HG03196 (cell line): ENCODE measurements at regions not wholly inside any gene's neighbourhood (a gene's known extent, or its start where the extent isn't known, plus 50 kb on each side); places are given as distances from the start of the nearest gene placed in this dataset.

Source experiments
- ATAC-seq: cut with Tn5 transposase; IDR thresholded peaks from one replicate; pipeline ENCODE4 v1.9.1; 2021; ENCODE audit not compliant: unreplicated experiment

GRCh38 chr2:56444339-56444738 is 260.5 kb downstream of the CCDC85A start:
- no peak for ATAC-seq

DNA sequence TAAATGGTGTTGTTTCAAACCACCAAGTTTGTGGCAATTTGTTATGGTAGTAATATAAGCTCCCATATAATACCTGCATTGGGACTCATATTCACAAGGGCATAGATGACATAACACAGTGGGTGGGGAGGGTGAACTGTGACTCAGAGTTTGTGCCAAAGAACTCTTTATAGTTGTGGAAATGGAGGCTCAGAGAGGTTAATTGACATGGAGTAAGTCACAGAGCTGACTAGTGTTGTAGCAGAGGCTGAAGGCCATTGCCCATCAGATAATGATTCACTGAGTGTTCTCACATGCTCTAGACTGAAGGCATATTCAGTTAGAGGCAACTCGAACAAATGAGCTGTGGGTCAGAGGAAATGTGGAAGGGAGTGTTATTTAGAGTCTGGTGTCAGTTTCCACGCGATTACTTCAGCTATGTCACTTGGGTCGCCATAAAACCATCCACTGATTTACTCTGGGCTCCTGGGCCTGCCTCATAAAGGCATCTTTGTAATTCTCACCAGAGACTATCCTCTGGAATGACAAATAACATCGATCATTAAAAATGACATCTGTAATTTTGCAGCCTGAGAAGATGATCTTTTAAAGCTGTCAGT is 264.7 kb downstream of the CCDC85A start:
- ATAC-seq: no peak

DNA sequence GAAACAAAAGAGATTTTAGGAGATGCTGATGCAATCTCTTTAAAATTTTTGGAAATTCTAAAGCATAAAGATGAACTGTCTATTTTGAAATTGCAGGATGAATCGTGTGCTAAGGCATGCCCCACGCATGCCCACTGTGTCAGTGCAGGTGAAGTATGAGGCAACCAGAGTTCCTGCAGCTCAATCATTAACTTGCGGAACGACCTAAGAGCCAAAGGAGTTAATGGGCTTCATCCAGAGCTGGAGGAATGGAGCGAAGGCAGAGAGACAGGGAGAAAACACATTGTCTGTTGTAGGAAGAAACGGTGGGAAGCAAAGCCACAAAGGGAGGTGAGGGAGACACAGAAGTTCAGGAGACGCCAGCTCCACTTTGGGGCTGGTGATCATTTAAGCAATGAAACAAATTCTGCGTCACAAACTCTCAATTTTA is 265.2 kb downstream of the CCDC85A start:
- ATAC-seq: no peak

GRCh38 chr2:56449449-56449860 is 265.7 kb downstream of the CCDC85A start:
- ATAC-seq: no peak

DNA sequence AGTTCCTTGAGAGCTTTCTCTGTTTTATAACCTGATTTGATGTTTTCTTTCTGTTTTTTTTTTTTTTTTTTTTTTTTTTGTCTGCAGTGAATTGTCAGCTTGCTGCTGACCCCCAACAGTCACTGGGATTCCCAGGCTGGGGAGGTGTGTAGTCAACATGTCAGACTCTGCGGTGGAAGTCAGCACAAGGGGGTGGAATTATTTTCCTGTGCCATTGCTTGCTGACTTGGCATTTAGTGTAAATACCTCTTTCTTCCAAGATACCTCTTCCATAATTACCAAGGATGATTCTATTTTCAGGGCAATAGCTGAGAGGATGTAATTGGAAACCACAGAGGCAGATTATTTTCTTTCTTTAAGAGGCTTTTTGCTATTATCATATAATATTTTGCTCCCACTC is 266.3 kb downstream of the CCDC85A start:
- no peak for ATAC-seq

DNA sequence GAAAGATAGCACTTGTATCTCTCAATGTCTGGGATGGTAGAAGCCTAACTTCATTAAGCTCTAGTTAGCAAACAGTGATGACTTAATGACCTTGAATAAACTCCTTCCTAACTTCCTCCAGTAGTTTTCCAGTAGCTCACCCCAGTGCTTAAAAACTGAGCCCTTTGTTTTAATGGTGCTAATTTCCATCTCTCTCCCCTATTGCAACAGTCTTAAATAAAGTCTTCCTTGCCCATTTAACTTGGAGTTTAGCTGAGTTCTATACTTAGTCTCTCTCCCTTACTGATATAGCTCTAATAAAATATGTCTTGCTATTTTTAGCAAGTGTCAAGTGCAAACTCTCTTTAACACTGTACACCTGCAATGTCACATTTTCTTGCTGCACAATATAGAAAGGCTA is 267.0 kb downstream of the CCDC85A start:
- no peak for ATAC-seq

DNA sequence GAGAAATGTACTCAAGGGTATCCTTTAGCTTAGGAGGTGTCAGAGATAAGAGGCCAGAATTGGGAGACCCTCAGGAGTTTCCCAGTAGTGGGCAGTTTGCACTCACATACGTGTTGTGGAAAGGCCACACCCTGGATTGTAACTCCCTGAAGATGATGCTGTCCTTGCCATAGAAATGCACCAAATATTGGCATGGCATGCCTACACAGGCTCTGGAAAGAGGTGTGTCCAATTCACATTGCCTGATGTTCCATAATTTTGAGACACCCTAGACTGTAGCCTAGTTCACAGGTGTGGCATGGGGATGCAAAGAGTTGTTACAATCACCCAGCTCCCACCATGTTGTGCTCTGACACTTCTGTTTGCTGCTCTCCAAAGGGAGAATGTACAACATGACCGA is 271.9 kb downstream of the CCDC85A start:
- ATAC-seq: no peak

- no peak for ATAC-seq
Measured at GRCh38 chr2:56456791-56457190, 273.0 kb downstream of the CCDC85A start.

DNA sequence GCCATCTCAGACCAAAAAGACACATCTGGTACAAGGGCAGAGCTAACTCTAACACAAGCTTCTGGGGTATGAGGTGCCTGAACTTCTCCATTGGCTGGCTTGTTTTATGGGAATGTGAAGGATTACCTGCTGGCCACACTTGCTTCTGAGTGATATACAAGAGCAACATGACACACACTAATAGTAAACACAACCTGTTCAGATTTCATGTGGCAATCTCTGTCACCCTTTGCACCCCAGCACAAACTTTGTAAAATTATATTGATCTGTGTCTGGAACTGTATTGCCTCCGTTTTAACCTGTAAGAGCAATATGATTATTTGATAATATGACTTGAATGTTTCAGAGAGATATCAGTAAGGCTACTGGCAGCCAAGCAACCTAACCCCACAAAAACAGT is 276.7 kb downstream of the CCDC85A start:
- no peak for ATAC-seq

DNA sequence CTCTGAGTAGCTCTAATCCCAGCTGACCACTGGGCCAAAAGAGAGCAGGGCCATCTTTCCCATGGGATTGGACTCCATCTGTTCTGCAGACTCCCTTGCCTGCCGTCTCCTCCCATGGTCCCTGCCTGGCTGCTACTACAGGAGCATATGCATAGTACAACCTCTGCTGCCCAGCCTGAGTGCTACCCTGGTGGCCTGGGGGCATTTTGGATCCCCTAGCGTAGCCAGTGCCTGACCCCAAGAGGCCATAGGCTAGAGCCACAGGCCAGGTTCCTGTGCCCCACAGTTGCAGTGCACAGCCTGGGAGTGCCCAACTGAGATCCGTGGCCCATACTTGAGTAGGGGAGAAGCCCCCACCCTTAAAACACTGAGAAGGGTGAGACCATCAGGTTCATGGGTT is 280.3 kb downstream of the CCDC85A start:
- ATAC-seq: no peak

- no peak for ATAC-seq
Measured at GRCh38 chr2:56464613-56465012, 280.8 kb downstream of the CCDC85A start.

DNA sequence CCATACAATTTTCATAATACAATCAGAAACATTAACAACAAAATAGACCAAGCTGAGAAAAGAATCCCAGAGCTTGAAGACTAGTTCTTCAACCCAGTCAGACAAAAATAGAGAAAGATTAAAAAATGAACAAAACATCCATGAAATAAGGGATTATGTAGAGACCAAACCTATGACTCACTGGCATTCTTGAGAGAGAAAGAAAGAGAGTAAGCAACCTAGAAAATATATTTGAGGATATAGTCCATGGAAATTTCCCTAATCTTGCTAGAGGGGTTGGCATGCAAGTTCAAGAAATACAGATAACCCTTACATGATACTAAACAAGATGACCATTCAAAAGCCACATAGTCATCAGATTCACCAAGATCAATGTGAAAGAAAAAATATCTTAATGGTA is 281.7 kb downstream of the CCDC85A start:
- no peak for ATAC-seq

DNA sequence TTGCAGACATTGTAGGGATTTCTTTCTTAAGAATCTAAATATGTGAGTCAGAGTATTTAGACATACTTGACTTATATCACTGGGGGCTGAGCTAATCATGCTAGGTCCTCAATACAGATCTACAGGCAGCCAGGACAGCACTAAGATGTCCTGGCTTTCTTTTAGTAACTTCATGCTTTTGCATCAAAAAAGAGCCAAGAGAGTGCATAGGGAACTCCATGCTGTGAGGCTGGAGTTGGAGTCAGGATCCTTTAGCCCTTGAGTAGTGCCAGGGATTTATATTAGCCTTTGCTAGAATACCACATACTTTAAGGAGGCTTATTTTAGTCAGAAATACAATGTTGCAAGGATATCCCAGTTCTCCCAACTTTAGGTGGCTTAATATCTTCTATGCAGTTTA is 289.7 kb downstream of the CCDC85A start:
- no peak for ATAC-seq

DNA sequence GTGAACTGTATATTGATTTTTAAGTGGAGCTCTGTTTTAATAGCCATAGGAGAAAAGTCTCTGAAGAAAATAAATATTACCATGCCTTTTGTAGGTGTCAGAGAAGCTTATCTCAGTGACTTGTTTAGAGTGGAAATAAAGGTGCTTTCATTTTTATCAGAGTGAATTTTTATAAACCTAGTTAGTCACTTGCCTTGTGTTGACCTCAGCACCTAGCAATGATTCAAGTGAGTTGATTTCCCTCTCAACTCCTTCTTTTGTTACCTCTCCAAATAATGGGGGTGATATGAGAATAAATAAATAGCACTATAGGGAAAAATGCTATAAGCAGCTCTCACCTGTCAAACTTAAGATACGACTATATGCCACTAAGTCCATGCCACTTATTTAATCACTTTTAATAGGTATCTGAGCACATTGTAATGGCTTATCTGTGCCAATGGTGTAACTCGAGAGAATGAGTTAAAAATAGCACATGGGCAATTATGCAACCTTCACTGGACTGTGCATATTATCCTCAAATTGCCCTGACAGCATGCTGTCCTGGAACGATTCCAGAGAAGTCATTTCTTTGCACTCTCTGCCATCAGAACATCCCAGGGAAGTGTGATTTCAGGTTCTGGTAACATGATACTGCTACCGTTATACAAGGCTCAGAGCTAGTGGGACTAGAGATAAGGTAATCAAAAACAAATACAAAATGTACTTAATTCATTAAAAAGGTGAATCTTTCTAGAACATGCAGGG is 290.8 kb downstream of the CCDC85A start:
- no peak for ATAC-seq

- ATAC-seq: no peak
Measured at GRCh38 chr2:56475191-56475590, 291.4 kb downstream of the CCDC85A start.

DNA sequence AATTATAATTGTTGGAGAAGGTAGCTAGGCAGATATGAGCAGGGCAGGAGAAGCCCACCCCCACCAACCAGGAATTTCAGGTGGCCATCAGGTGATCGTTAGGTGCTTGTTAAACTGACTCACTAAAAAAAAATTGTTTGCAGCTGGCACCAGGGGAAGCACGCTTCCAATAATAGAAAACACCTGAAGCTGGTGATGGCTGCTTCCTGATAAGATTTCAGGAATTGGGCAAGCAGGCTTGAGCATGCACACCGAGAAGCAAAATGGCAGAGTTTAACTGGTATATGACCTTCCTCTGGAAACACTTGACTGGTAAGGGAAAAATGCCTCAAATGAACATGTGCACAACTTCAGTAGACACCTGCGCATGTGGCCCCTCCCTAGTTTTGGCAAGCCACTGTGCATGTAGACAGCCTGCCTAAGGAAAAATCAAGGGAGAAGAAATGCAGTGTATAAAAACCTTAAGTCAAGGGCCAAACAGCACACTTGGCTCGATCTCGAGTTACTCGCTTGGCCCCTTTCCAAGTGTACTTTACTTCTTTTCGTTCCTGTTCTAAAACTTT is 292.8 kb downstream of the CCDC85A start:
- ATAC-seq: no peak

- ATAC-seq: no peak
Measured at GRCh38 chr2:56478027-56478426, 294.2 kb downstream of the CCDC85A start.

DNA sequence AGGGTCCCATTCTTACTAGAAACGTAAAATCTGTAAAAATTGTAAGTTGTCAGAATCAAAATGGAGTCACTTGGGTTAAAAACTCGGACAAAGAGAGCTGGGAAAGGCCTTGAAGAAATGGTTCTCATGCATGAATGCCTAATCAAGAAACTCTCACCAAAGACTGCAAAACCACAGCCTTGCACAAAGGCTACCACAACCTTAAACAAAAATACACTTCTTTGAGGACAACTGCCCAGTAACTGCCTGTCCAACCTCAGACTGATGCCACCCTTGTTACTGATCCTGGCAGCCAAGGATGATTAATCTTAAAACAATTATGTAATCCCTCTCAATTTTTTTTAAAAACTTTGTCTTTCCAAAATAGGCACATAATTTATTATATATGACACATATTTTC is 299.3 kb downstream of the CCDC85A start:
- no peak for ATAC-seq

DNA sequence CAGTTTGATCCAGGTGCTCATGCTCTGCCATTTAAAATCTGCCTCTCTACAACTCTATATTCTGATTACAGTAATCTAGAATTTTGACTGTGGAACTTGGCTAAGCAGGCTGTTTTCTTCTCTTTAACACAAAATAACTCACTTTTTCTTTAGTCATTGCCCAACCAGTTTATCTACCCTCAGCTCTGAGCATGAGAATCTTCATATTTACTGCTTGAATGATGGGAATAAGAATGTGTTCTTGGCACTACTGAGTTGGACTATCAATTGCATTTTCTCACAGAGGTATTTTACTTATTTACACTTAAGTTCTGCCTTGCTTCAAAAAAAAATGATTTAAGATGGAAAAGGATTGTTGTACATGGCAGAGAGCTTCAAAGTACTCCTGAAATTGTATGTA is 301.1 kb downstream of the CCDC85A start:
- no peak for ATAC-seq

GRCh38 chr2:56500317-56500716 is 316.5 kb downstream of the CCDC85A start:
- ATAC-seq: no peak

DNA sequence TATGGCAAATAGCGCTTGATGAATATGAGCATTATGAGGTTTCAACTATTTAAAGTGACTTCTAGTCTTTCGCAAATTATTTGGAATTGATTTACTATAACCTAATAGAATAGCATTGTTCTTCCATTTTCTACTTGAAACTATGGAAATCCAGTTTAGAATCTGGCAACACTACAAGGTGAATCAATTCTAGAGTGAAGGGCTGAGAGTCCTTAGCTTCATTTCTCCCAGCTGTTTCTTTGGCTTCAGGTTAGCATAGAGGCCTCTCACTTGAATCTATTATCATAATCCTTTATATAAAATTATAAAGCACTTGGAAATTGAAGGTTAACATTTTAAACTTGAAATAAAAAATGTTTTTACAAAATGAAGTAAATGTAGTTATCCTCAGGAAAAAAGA is 318.8 kb downstream of the CCDC85A start:
- ATAC-seq: no peak

- ATAC-seq: no peak
Measured at GRCh38 chr2:56505885-56506284, 322.1 kb downstream of the CCDC85A start.

- ATAC-seq: no peak
Measured at GRCh38 chr2:56508662-56509061, 324.9 kb downstream of the CCDC85A start.
